K562 (cell line): ENCODE measurements at regions not wholly inside any gene's neighbourhood (a gene's known extent, or its start where the extent isn't known, plus 50 kb on each side); places are given as distances from the start of the nearest gene placed in this dataset.

Experiments used
- ATAC-seq: fragments of 200-7000 bp; cut with Tn5 transposase; 3 replicates; pipeline ENCODE4 v1.9.1; 2020; ENCODE audit warnings: moderate library complexity
- BruUV-seq: library from RNA; stranded (reverse); fragments of 400-500 nt; replicated peaks from 2 replicates; lab custom pipeline; 2021; lab: Mats Ljungman, UMichigan
- CTCF ChIA-PET: fragments of 300-600 bp; formaldehyde crosslinking; extraction: SDS; loops from one replicate; lab custom pipeline; 2021; ENCODE audit warnings: low intra/inter-chr PET ratio; lab: Yijun Ruan, JAX
- POLR2A ChIA-PET: fragments of 300-600, 350-650 bp; sonication (Branson Sonifier 250); formaldehyde crosslinking; extraction: SDS; loops from one replicate; lab custom pipeline; 2021; ENCODE audit warnings: antibody characterized with exemption, inconsistent platforms; lab: Yijun Ruan, JAX
- DNase-seq, 4 experiments: peaks; one replicate each; pipeline versions ENCODE4 v3.0.0 to v3.0.0-alpha.2; 2011 to 2018; ENCODE audit warnings: low spot score in 3 of 4, mixed read lengths in 3 of 4; ENCODE audit errors: extremely low read depth in 1 of 4
- FAIRE-seq: peaks from 2 replicates; lab custom pipeline; 2011; peaks lifted over from hg19 to GRCh38; lab: Jason Lieb, UNC
- H2AFZ ChIP-seq: 2 replicates; pipeline ENCODE4 v1.6.0; 2011; ENCODE audit warnings: low read depth, low read length, control low read depth, inconsistent platforms
- H3K27ac ChIP-seq: fragments of 200-600 bp; 3 replicates; pipeline ENCODE4 v1.8.0; 2011; ENCODE audit warnings: low read depth, mild to moderate bottlenecking, control low read depth, inconsistent platforms, low read length, moderate library complexity, mixed read lengths; ENCODE audit errors: extremely low read depth
- H3K27me3 ChIP-seq, 2 experiments: fragments of 300-600 bp in 1 of 2; 2 replicates in 1 of 2; 3 replicates in 1 of 2; pipeline versions ENCODE4 v1.6.0 to v1.8.0; 2011; ENCODE audit warnings: inconsistent platforms in 2 of 2, low read length in 2 of 2, mild to moderate bottlenecking in 1 of 2, mixed read lengths in 1 of 2, moderate library complexity in 1 of 2; ENCODE audit not compliant: control insufficient read depth in 2 of 2, insufficient read depth in 2 of 2
- H3K36me3 ChIP-seq: fragments of 300-600 bp; 3 replicates; pipeline ENCODE4 v1.8.0; 2011; ENCODE audit warnings: mild to moderate bottlenecking, low read length, inconsistent platforms; ENCODE audit not compliant: control insufficient read depth, insufficient read depth
- H3K4me1 ChIP-seq, 2 experiments: fragments of 200-600 bp in 1 of 2; replicated peaks in 1 of 2; 2 replicates in 1 of 2; 3 replicates in 1 of 2; pipeline versions ENCODE4 v1.5.1 to v1.8.0; 2011; ENCODE audit warnings: inconsistent platforms in 2 of 2, low read length in 2 of 2, mild to moderate bottlenecking in 1 of 2, mixed read lengths in 1 of 2, moderate library complexity in 1 of 2; ENCODE audit not compliant: control insufficient read depth in 2 of 2, insufficient read depth in 2 of 2
- H3K4me2 ChIP-seq: 2 replicates; pipeline ENCODE4 v1.6.1; 2011; ENCODE audit warnings: low read length, control low read depth, inconsistent platforms, mixed read lengths; ENCODE audit not compliant: insufficient read depth
- H3K4me3 ChIP-seq: fragments of 200-600 bp; sonication (generic), shearing (Covaris generic); 2 replicates; pipeline ENCODE4 v1.5.1; 2016; ENCODE audit warnings: control low read depth, inconsistent platforms
- H3K79me2 ChIP-seq: fragments of 200-600 bp; 3 replicates; pipeline ENCODE4 v1.8.0; 2011; ENCODE audit warnings: low read length, inconsistent platforms; ENCODE audit not compliant: control insufficient read depth, insufficient read depth
- H3K9ac ChIP-seq, 2 experiments: 2 replicates each; pipeline versions ENCODE4 v1.6.0 to v1.6.1; 2011; ENCODE audit warnings: low read depth in 2 of 2, low read length in 2 of 2, control low read depth in 1 of 2, inconsistent platforms in 1 of 2, mild to moderate bottlenecking in 1 of 2, mixed read lengths in 1 of 2; ENCODE audit not compliant: insufficient read depth in 1 of 2
- H3K9me1 ChIP-seq: one replicate; pipeline ENCODE4 v1.6.0; 2011; ENCODE audit warnings: inconsistent platforms, mild to moderate bottlenecking, low read length, moderate library complexity; ENCODE audit not compliant: control insufficient read depth, insufficient read depth
- H3K9me3 ChIP-seq: replicated peaks from 2 replicates; pipeline ENCODE4 v1.5.1; 2011; ENCODE audit warnings: low read depth, low read length, inconsistent platforms; ENCODE audit not compliant: control insufficient read depth, insufficient read depth
- H4K20me1 ChIP-seq: replicated peaks from 2 replicates; pipeline ENCODE4 v1.6.1; 2011; ENCODE audit warnings: low read length, inconsistent platforms, mixed read lengths; ENCODE audit not compliant: control insufficient read depth, insufficient read depth
- CEBPB ChIP-seq: fragments of 450-650 bp; IDR thresholded peaks from 2 replicates; pipeline ENCODE4 v1.6.1; 2016; ENCODE audit warnings: missing genetic modification characterization, missing compliant biosample characterization
- SIX5 ChIP-seq, 2 experiments: IDR thresholded peaks; 2 replicates each; pipeline ENCODE4 v1.6.1; 2011; ENCODE audit warnings: low read length in 2 of 2, borderline replicate concordance in 1 of 2, low read depth in 1 of 2, mild to moderate bottlenecking in 1 of 2, moderate library complexity in 1 of 2; ENCODE audit not compliant: insufficient read depth in 1 of 2
- ZKSCAN1 ChIP-seq: fragments of 150-350 bp; IDR thresholded peaks from 2 replicates; pipeline ENCODE4 v1.6.1; 2016; ENCODE audit warnings: low read depth, low read length
- ZKSCAN3 ChIP-seq: fragments of 250-450 bp; sonication (Bioruptor Pico); IDR thresholded peaks from 2 replicates; pipeline ENCODE4 v1.4.0; 2020
- ZNF174 ChIP-seq: fragments of 250-450 bp; sonication (Bioruptor Pico); IDR thresholded peaks from 2 replicates; pipeline ENCODE4 v1.4.0; 2020; ENCODE audit warnings: mild to moderate bottlenecking
- ZNF175 ChIP-seq: fragments of 200-800 bp; sonication (Bioruptor generic); IDR thresholded peaks from 2 replicates; pipeline ENCODE4 v1.6.1; 2016; ENCODE audit warnings: low read depth, mild to moderate bottlenecking, missing genetic modification characterization, missing compliant biosample characterization
- ZNF695 ChIP-seq: fragments of 450-650 bp; formaldehyde crosslinking; IDR thresholded peaks from 2 replicates; pipeline ENCODE4 v1.4.0; 2020; ENCODE audit warnings: mild to moderate bottlenecking, moderate library complexity
- WGBS: fragments of 100-300 bp; shearing (Covaris generic); methylation state at CpG from one replicate; pipeline ENCODE4 v1.1.6; 2016; ENCODE audit warnings: low coverage, mixed read lengths; ENCODE audit not compliant: insufficient coverage; ENCODE audit errors: missing lambda C conversion rate; 5-methylcytosine and 5-hydroxymethylcytosine counted together
- in situ Hi-C: fragments of 300-500 bp; cut with MboI; formaldehyde crosslinking; loops from 4 replicates; pipeline ENCODE4 v1.15.0; 2018; ENCODE audit warnings: inconsistent platforms, mixed read lengths
- intact Hi-C: fragments of 100-400 bp; cut with micrococcal nuclease; formaldehyde crosslinking; loops from 2 replicates; pipeline ENCODE4 v1.14.2; 2022
- TF ChIP-seq, protein P1 (sequence below): fragments of 450-650 bp; IDR thresholded peaks from 2 replicates; pipeline ENCODE4 v1.6.1; 2016; ENCODE audit warnings: mild to moderate bottlenecking, moderate library complexity
- TF ChIP-seq, protein P2 (sequence below): sonication (generic); formaldehyde crosslinking; IDR thresholded peaks from 2 replicates; pipeline ENCODE4 v1.9.0; 2022; ENCODE audit warnings: mild to moderate bottlenecking, missing genetic modification reagents
- TF ChIP-seq, protein P3 (sequence below): sonication (generic); formaldehyde crosslinking; IDR thresholded peaks from 2 replicates; pipeline ENCODE4 v1.8.1; 2023; ENCODE audit warnings: mild to moderate bottlenecking, missing genetic modification reagents, moderate library complexity

DNA sequence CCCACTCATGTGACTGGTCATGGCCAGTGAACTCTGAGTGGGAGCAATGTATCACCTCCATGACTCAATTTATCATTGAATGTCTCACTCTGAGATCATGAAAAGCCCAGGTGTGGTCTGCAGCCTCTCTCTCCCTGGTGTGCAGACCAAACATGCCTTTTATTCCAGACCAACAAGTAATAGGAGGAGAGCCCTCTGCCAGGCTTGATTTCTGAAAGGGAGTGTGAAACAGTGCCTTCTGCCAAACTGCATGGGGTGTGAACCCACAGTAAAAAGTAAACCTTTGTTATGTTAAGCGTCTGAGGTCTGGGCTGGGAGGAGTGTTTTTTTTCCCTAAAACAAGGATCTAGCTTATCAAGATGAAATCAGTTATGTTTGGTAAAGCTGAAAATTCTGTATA, 601.2 kb downstream of the ADCYAP1 start:
- POLR2A ChIA-PET: interaction anchor here (1.5 kb wide), 1 partner anchor 16 kb away, joined by 3 read pairs; no protein-coding TSS in a partner anchor
- H3K4me1 ChIP-seq: peaks cover 3 to 6% of the 10 kb centered on the region in 2 experiments; a peak in 3 of 5 replicates
- TF ChIP-seq, protein P1, sequence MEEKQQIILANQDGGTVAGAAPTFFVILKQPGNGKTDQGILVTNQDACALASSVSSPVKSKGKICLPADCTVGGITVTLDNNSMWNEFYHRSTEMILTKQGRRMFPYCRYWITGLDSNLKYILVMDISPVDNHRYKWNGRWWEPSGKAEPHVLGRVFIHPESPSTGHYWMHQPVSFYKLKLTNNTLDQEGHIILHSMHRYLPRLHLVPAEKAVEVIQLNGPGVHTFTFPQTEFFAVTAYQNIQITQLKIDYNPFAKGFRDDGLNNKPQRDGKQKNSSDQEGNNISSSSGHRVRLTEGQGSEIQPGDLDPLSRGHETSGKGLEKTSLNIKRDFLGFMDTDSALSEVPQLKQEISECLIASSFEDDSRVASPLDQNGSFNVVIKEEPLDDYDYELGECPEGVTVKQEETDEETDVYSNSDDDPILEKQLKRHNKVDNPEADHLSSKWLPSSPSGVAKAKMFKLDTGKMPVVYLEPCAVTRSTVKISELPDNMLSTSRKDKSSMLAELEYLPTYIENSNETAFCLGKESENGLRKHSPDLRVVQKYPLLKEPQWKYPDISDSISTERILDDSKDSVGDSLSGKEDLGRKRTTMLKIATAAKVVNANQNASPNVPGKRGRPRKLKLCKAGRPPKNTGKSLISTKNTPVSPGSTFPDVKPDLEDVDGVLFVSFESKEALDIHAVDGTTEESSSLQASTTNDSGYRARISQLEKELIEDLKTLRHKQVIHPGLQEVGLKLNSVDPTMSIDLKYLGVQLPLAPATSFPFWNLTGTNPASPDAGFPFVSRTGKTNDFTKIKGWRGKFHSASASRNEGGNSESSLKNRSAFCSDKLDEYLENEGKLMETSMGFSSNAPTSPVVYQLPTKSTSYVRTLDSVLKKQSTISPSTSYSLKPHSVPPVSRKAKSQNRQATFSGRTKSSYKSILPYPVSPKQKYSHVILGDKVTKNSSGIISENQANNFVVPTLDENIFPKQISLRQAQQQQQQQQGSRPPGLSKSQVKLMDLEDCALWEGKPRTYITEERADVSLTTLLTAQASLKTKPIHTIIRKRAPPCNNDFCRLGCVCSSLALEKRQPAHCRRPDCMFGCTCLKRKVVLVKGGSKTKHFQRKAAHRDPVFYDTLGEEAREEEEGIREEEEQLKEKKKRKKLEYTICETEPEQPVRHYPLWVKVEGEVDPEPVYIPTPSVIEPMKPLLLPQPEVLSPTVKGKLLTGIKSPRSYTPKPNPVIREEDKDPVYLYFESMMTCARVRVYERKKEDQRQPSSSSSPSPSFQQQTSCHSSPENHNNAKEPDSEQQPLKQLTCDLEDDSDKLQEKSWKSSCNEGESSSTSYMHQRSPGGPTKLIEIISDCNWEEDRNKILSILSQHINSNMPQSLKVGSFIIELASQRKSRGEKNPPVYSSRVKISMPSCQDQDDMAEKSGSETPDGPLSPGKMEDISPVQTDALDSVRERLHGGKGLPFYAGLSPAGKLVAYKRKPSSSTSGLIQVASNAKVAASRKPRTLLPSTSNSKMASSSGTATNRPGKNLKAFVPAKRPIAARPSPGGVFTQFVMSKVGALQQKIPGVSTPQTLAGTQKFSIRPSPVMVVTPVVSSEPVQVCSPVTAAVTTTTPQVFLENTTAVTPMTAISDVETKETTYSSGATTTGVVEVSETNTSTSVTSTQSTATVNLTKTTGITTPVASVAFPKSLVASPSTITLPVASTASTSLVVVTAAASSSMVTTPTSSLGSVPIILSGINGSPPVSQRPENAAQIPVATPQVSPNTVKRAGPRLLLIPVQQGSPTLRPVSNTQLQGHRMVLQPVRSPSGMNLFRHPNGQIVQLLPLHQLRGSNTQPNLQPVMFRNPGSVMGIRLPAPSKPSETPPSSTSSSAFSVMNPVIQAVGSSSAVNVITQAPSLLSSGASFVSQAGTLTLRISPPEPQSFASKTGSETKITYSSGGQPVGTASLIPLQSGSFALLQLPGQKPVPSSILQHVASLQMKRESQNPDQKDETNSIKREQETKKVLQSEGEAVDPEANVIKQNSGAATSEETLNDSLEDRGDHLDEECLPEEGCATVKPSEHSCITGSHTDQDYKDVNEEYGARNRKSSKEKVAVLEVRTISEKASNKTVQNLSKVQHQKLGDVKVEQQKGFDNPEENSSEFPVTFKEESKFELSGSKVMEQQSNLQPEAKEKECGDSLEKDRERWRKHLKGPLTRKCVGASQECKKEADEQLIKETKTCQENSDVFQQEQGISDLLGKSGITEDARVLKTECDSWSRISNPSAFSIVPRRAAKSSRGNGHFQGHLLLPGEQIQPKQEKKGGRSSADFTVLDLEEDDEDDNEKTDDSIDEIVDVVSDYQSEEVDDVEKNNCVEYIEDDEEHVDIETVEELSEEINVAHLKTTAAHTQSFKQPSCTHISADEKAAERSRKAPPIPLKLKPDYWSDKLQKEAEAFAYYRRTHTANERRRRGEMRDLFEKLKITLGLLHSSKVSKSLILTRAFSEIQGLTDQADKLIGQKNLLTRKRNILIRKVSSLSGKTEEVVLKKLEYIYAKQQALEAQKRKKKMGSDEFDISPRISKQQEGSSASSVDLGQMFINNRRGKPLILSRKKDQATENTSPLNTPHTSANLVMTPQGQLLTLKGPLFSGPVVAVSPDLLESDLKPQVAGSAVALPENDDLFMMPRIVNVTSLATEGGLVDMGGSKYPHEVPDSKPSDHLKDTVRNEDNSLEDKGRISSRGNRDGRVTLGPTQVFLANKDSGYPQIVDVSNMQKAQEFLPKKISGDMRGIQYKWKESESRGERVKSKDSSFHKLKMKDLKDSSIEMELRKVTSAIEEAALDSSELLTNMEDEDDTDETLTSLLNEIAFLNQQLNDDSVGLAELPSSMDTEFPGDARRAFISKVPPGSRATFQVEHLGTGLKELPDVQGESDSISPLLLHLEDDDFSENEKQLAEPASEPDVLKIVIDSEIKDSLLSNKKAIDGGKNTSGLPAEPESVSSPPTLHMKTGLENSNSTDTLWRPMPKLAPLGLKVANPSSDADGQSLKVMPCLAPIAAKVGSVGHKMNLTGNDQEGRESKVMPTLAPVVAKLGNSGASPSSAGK: no peak
- TF ChIP-seq, protein P2, sequence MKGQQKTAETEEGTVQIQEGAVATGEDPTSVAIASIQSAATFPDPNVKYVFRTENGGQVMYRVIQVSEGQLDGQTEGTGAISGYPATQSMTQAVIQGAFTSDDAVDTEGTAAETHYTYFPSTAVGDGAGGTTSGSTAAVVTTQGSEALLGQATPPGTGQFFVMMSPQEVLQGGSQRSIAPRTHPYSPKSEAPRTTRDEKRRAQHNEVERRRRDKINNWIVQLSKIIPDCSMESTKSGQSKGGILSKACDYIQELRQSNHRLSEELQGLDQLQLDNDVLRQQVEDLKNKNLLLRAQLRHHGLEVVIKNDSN: no peak
- no peak for TF ChIP-seq SIX5 (IDR thresholded peaks at IDR 0.05; ENCODE audit: borderline replicate concordance in 1 of 2, insufficient read depth in 1 of 2, low read depth in 1 of 2, low read length in 2 of 2)
- TF ChIP-seq, protein P3, sequence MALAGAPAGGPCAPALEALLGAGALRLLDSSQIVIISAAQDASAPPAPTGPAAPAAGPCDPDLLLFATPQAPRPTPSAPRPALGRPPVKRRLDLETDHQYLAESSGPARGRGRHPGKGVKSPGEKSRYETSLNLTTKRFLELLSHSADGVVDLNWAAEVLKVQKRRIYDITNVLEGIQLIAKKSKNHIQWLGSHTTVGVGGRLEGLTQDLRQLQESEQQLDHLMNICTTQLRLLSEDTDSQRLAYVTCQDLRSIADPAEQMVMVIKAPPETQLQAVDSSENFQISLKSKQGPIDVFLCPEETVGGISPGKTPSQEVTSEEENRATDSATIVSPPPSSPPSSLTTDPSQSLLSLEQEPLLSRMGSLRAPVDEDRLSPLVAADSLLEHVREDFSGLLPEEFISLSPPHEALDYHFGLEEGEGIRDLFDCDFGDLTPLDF (CRISPR knock-in tag): no peak
- TF ChIP-seq ZNF175 (CRISPR knock-in tag): no peak
- TF ChIP-seq ZKSCAN1: no peak
- no peak for TF ChIP-seq ZKSCAN3 (CRISPR knock-in tag)
- TF ChIP-seq CEBPB (tag): no peak
- TF ChIP-seq ZNF174: no peak
- TF ChIP-seq ZNF695 (CRISPR knock-in tag): no peak

More for the DNA sequence above, 601.2 kb downstream of the ADCYAP1 start:
- no peaks in the 10 kb centered on the region for H3K27me3 ChIP-seq
- no peak overlapping the region for H3K9ac ChIP-seq
- H4K20me1 ChIP-seq: no peaks in the 10 kb centered on the region
- peaks cover 13% of the 10 kb centered on the region for H3K9me3 ChIP-seq
- CTCF ChIA-PET: no interaction called here
- no peak for FAIRE-seq
- H3K79me2 ChIP-seq: peaks cover 17% of the 10 kb centered on the region
- H3K36me3 ChIP-seq: no peaks in the 10 kb centered on the region
- no peak for ATAC-seq
- no peak overlapping the region for H3K4me3 ChIP-seq
- H2AFZ ChIP-seq: no peak overlapping the region; the same call in 1 of the 2 replicates
- no TSS peak for BruUV-seq
- 25% methylated on average over 1 of the region's 1 CpG for WGBS
- intact Hi-C loops: loop anchor here (5.0 kb wide), 1 partner anchor 99 kb away; no protein-coding TSS in a partner anchor
- no peak overlapping the region for H3K27ac ChIP-seq
- no peak for DNase-seq
- H3K4me2 ChIP-seq: no peak overlapping the region
- no peaks in the 10 kb centered on the region for H3K9me1 ChIP-seq
- in situ Hi-C loops: no loop called here
